Skeletal muscle tissue (tissue), 3 donors: ENCODE measurements at regions not wholly inside any gene's neighbourhood (a gene's known extent, or its start where the extent isn't known, plus 50 kb on each side); places are given as distances from the start of the nearest gene placed in this dataset.

ENCODE experiments used
- H3K27ac ChIP-seq: one replicate; pipeline ENCODE4 v1.7.0; 2013; ENCODE audit warnings: mild to moderate bottlenecking, low read depth, low read length, inconsistent platforms
- H3K27me3 ChIP-seq, 3 donors: one replicate each; pipeline ENCODE4 v1.7.0; 2013; ENCODE audit warnings: low read length in 3 of 3; ENCODE audit not compliant: control insufficient read depth in 3 of 3, insufficient read depth in 3 of 3
- H3K36me3 ChIP-seq, 3 donors: one replicate each; pipeline ENCODE4 v1.7.0; 2013; ENCODE audit warnings: low read length in 3 of 3; ENCODE audit not compliant: control insufficient read depth in 3 of 3, insufficient read depth in 3 of 3
- H3K4me1 ChIP-seq, 3 donors: one replicate each; pipeline ENCODE4 v1.7.0; 2013; ENCODE audit warnings: low read length in 3 of 3, mild to moderate bottlenecking in 3 of 3; ENCODE audit not compliant: control insufficient read depth in 3 of 3, insufficient read depth in 3 of 3
- H3K4me3 ChIP-seq, 3 donors: one replicate each; pipeline ENCODE4 v1.7.0; 2013; ENCODE audit warnings: low read length in 3 of 3
- H3K9ac ChIP-seq, 3 donors: one replicate each; pipeline ENCODE4 v1.7.0; 2013; ENCODE audit warnings: low read length in 3 of 3, mild to moderate bottlenecking in 3 of 3, moderate library complexity in 2 of 3, low read depth in 1 of 3
- H3K9me3 ChIP-seq, 3 donors: one replicate each; pipeline ENCODE4 v1.7.0; 2013; ENCODE audit warnings: low read length in 3 of 3; ENCODE audit not compliant: control insufficient read depth in 3 of 3
- donor health status: Osteomylitis.

- Histone ChIP-seq H3K9ac (no peak overlapping the region), H3K4me3 (no peak overlapping the region), H3K4me1 (no peaks in the 10 kb centered on the region), H3K9me3 (peaks cover 0 to 5% (median 0%) of the 10 kb centered on the region in 3 donors), H3K36me3 (no peaks in the 10 kb centered on the region), H3K27me3 (no peaks in the 10 kb centered on the region), H3K27ac (no peak overlapping the region)
These were observed 1643.8 kb downstream of the MRPL39 start for GRCh38 chr21:23963454-23963853.

GRCh38 chr21:23960769-23961168, 1646.5 kb downstream of the MRPL39 start:
- Histone ChIP-seq H3K9me3 (peaks cover 0 to 5% (median 0%) of the 10 kb centered on the region in 3 donors), H3K27me3 (no peaks in the 10 kb centered on the region), H3K36me3 (no peaks in the 10 kb centered on the region), H3K27ac (no peak overlapping the region), H3K4me1 (no peaks in the 10 kb centered on the region), H3K4me3 (no peak overlapping the region), H3K9ac (no peak overlapping the region)

GRCh38 chr21:23955135-23955843, 1652.0 kb downstream of the MRPL39 start:
- H3K27ac ChIP-seq = no peak overlapping the region
- peaks cover 0 to 2% (median 0%) of the 10 kb centered on the region in 3 donors for H3K9me3 ChIP-seq
- no peaks in the 10 kb centered on the region for H3K27me3 ChIP-seq
- no peak overlapping the region for H3K9ac ChIP-seq
- H3K4me3 ChIP-seq = no peak overlapping the region
- H3K4me1 ChIP-seq = no peaks in the 10 kb centered on the region
- no peaks in the 10 kb centered on the region for H3K36me3 ChIP-seq

- Histone ChIP-seq H3K27ac (no peak overlapping the region), H3K36me3 (no peaks in the 10 kb centered on the region), H3K9ac (no peak overlapping the region), H3K4me3 (no peak overlapping the region), H3K4me1 (no peaks in the 10 kb centered on the region), H3K27me3 (no peaks in the 10 kb centered on the region), H3K9me3 (peaks cover 0 to 2% (median 0%) of the 10 kb centered on the region in 3 donors)
These were observed 1655.0 kb downstream of the MRPL39 start for GRCh38 chr21:23952269-23952668.

- no peak overlapping the region for H3K9ac ChIP-seq
- H3K9me3 ChIP-seq = peaks cover 0 to 2% (median 0%) of the 10 kb centered on the region in 3 donors
- H3K4me1 ChIP-seq = no peaks in the 10 kb centered on the region
- no peak overlapping the region for H3K27ac ChIP-seq
- H3K4me3 ChIP-seq = no peak overlapping the region
- no peaks in the 10 kb centered on the region for H3K36me3 ChIP-seq
- no peaks in the 10 kb centered on the region for H3K27me3 ChIP-seq
These were observed 1656.0 kb downstream of the MRPL39 start for GRCh38 chr21:23951251-23951650.

GRCh38 chr21:23950344-23950743, 1656.9 kb downstream of the MRPL39 start:
- Histone ChIP-seq H3K9me3 (peaks cover 0 to 2% (median 0%) of the 10 kb centered on the region in 3 donors), H3K4me3 (no peak overlapping the region), H3K27ac (no peak overlapping the region), H3K4me1 (no peaks in the 10 kb centered on the region), H3K27me3 (no peaks in the 10 kb centered on the region), H3K36me3 (no peaks in the 10 kb centered on the region), H3K9ac (no peak overlapping the region)

GRCh38 chr21:23949493-23949892, 1657.8 kb downstream of the MRPL39 start:
- H3K36me3 ChIP-seq = no peaks in the 10 kb centered on the region
- H3K9ac ChIP-seq = no peak overlapping the region
- no peak overlapping the region for H3K27ac ChIP-seq
- no peaks in the 10 kb centered on the region for H3K4me1 ChIP-seq
- H3K4me3 ChIP-seq = no peak overlapping the region
- H3K9me3 ChIP-seq = peaks cover 0 to 2% (median 0%) of the 10 kb centered on the region in 3 donors
- no peaks in the 10 kb centered on the region for H3K27me3 ChIP-seq

GRCh38 chr21:23939369-23940065, 1667.8 kb downstream of the MRPL39 start:
- Histone ChIP-seq H3K4me3 (no peak overlapping the region), H3K9me3 (no peaks in the 10 kb centered on the region), H3K36me3 (no peaks in the 10 kb centered on the region), H3K4me1 (no peaks in the 10 kb centered on the region), H3K27ac (no peak overlapping the region), H3K27me3 (no peaks in the 10 kb centered on the region), H3K9ac (no peak overlapping the region)

- no peak overlapping the region for H3K27ac ChIP-seq
- no peak overlapping the region for H3K9ac ChIP-seq
- no peaks in the 10 kb centered on the region for H3K4me1 ChIP-seq
- no peaks in the 10 kb centered on the region for H3K36me3 ChIP-seq
- no peaks in the 10 kb centered on the region for H3K9me3 ChIP-seq
- H3K4me3 ChIP-seq = no peak overlapping the region
- no peaks in the 10 kb centered on the region for H3K27me3 ChIP-seq
These were observed 1670.3 kb downstream of the MRPL39 start for GRCh38 chr21:23936991-23937390.

- H3K27me3 ChIP-seq = no peaks in the 10 kb centered on the region
- no peaks in the 10 kb centered on the region for H3K9me3 ChIP-seq
- no peaks in the 10 kb centered on the region for H3K36me3 ChIP-seq
- H3K4me3 ChIP-seq = no peak overlapping the region
- H3K27ac ChIP-seq = no peak overlapping the region
- no peaks in the 10 kb centered on the region for H3K4me1 ChIP-seq
- no peak overlapping the region for H3K9ac ChIP-seq
These were observed 1671.1 kb downstream of the MRPL39 start for GRCh38 chr21:23936224-23936623.
